Smooth muscle cell (in vitro differentiated cells): ENCODE measurements at regions not wholly inside any gene's neighbourhood (a gene's known extent, or its start where the extent isn't known, plus 50 kb on each side); places are given as distances from the start of the nearest gene placed in this dataset.

Experiments used
- DNase-seq: peaks from one replicate; lab custom pipeline; 2025; ENCODE audit not compliant: unreplicated experiment; lab: John Stamatoyannopoulos, UW
- H2AFZ ChIP-seq: fragments of 200-600 bp; sonication (generic); 2 replicates; pipeline ENCODE4 v1.6.0; 2016; ENCODE audit warnings: antibody characterized with exemption, low read depth, mild to moderate bottlenecking
- H3F3A ChIP-seq: fragments of 200-600 bp; sonication (generic); 2 replicates; pipeline ENCODE4 v1.6.0; 2017; ENCODE audit warnings: antibody characterized with exemption, low read depth
- H3K27ac ChIP-seq: fragments of 200-600 bp; sonication (generic); 2 replicates; pipeline ENCODE4 v1.5.1; 2016; ENCODE audit warnings: low read depth, mild to moderate bottlenecking
- H3K27me3 ChIP-seq: fragments of 200-600 bp; sonication (generic); 2 replicates; pipeline ENCODE4 v1.6.1; 2016; ENCODE audit warnings: low read depth, mild to moderate bottlenecking
- H3K36me3 ChIP-seq: fragments of 200-600 bp; sonication (generic); 2 replicates; pipeline ENCODE4 v1.5.1; 2016; ENCODE audit warnings: low read depth
- H3K4me1 ChIP-seq: fragments of 200-600 bp; sonication (generic); 2 replicates; pipeline ENCODE4 v1.5.1; 2016; ENCODE audit warnings: low read depth
- H3K4me2 ChIP-seq: fragments of 200-600 bp; sonication (generic); 2 replicates; pipeline ENCODE4 v1.6.0; 2016; ENCODE audit warnings: mild to moderate bottlenecking
- H3K4me3 ChIP-seq: fragments of 200-600 bp; sonication (generic); 2 replicates; pipeline ENCODE4 v1.5.1; 2016; ENCODE audit warnings: mild to moderate bottlenecking
- H3K79me2 ChIP-seq: fragments of 200-600 bp; sonication (generic); 2 replicates; pipeline ENCODE4 v1.6.0; 2016; ENCODE audit warnings: low read depth, mild to moderate bottlenecking
- H3K9ac ChIP-seq: fragments of 200-600 bp; sonication (generic); 2 replicates; pipeline ENCODE4 v1.6.0; 2016; ENCODE audit warnings: low read depth
- H3K9me3 ChIP-seq: fragments of 200-600 bp; sonication (generic); replicated peaks from 2 replicates; pipeline ENCODE4 v1.5.1; 2016; ENCODE audit warnings: low read depth
- H4K20me1 ChIP-seq: fragments of 200-600 bp; sonication (generic); 2 replicates; pipeline ENCODE4 v1.6.0; 2016; ENCODE audit warnings: low read depth
- CTCF ChIP-seq: fragments of 200-600 bp; sonication (generic); IDR thresholded peaks from 2 replicates; pipeline ENCODE4 v1.5.1; 2017; ENCODE audit warnings: borderline replicate concordance, mild to moderate bottlenecking, antibody characterized with exemption; ENCODE audit not compliant: insufficient read depth, poor library complexity, severe bottlenecking
- WGBS: methylation state at CpG from one replicate; pipeline ENCODE4 v1.1.7; 2016; ENCODE audit warnings: low lambda C conversion rate; 5-methylcytosine and 5-hydroxymethylcytosine counted together

GRCh38 chr6:156189195-156189594, 588.0 kb upstream of the ARID1B start:
- H2AFZ ChIP-seq: no peak overlapping the region
- H3K4me1 ChIP-seq: no peaks in the 10 kb centered on the region
- no peaks in the 10 kb centered on the region for H4K20me1 ChIP-seq
- no peak overlapping the region for H3K27ac ChIP-seq
- H3F3A ChIP-seq: no peaks in the 10 kb centered on the region
- H3K27me3 ChIP-seq: no peaks in the 10 kb centered on the region
- no peaks in the 10 kb centered on the region for H3K79me2 ChIP-seq
- WGBS: 72% methylated on average over 2 of the region's 2 CpGs
- H3K9me3 ChIP-seq: no peaks in the 10 kb centered on the region
- no peak overlapping the region for H3K4me3 ChIP-seq
- no peak overlapping the region for H3K9ac ChIP-seq
- no peak for TF ChIP-seq CTCF
- H3K36me3 ChIP-seq: no peaks in the 10 kb centered on the region
- DNase-seq: no peak
- no peak overlapping the region for H3K4me2 ChIP-seq

GRCh38 chr6:156185113-156185512, 592.1 kb upstream of the ARID1B start:
- no peaks in the 10 kb centered on the region for H3K79me2 ChIP-seq
- H3K9ac ChIP-seq: no peak overlapping the region
- no peaks in the 10 kb centered on the region for H3K36me3 ChIP-seq
- no peak for TF ChIP-seq CTCF
- no peaks in the 10 kb centered on the region for H3K4me1 ChIP-seq
- no peaks in the 10 kb centered on the region for H3K9me3 ChIP-seq
- no peak for DNase-seq
- H2AFZ ChIP-seq: no peak overlapping the region
- H3K27ac ChIP-seq: no peak overlapping the region
- no peaks in the 10 kb centered on the region for H4K20me1 ChIP-seq
- no peaks in the 10 kb centered on the region for H3F3A ChIP-seq
- H3K4me3 ChIP-seq: no peak overlapping the region
- H3K27me3 ChIP-seq: no peaks in the 10 kb centered on the region
- no peak overlapping the region for H3K4me2 ChIP-seq
- WGBS: 86% methylated on average over 3 of the region's 3 CpGs

GRCh38 chr6:156183678-156184077, 593.5 kb upstream of the ARID1B start:
- no peak overlapping the region for H3K9ac ChIP-seq
- H3K36me3 ChIP-seq: no peaks in the 10 kb centered on the region
- H3K79me2 ChIP-seq: no peaks in the 10 kb centered on the region
- H3K4me1 ChIP-seq: no peaks in the 10 kb centered on the region
- H4K20me1 ChIP-seq: no peaks in the 10 kb centered on the region
- H3K27ac ChIP-seq: no peak overlapping the region
- no peak overlapping the region for H2AFZ ChIP-seq
- TF ChIP-seq CTCF: no peak
- no peaks in the 10 kb centered on the region for H3K27me3 ChIP-seq
- no peaks in the 10 kb centered on the region for H3F3A ChIP-seq
- no peak overlapping the region for H3K4me2 ChIP-seq
- 77% methylated on average over 3 of the region's 3 CpGs for WGBS
- no peak overlapping the region for H3K4me3 ChIP-seq
- no peaks in the 10 kb centered on the region for H3K9me3 ChIP-seq
- no peak for DNase-seq

- H3K9me3 ChIP-seq: no peaks in the 10 kb centered on the region
- H3K27ac ChIP-seq: no peak overlapping the region
- H3K27me3 ChIP-seq: no peaks in the 10 kb centered on the region
- no peaks in the 10 kb centered on the region for H4K20me1 ChIP-seq
- H3K4me2 ChIP-seq: no peak overlapping the region
- H2AFZ ChIP-seq: no peak overlapping the region
- DNase-seq: no peak
- H3K79me2 ChIP-seq: no peaks in the 10 kb centered on the region
- no peaks in the 10 kb centered on the region for H3K36me3 ChIP-seq
- no peak overlapping the region for H3K9ac ChIP-seq
- no peak for TF ChIP-seq CTCF
- H3F3A ChIP-seq: no peaks in the 10 kb centered on the region
- no peak overlapping the region for H3K4me3 ChIP-seq
- no peaks in the 10 kb centered on the region for H3K4me1 ChIP-seq
- 91% methylated on average over 2 of the region's 2 CpGs for WGBS
Observed at GRCh38 chr6:156182356-156182755, 594.8 kb upstream of the ARID1B start.
